CD1c-positive myeloid dendritic cell (primary cell): ENCODE measurements at regions not wholly inside any gene's neighbourhood (a gene's known extent, or its start where the extent isn't known, plus 50 kb on each side); places are given as distances from the start of the nearest gene placed in this dataset.

Experiments used
- DNase-seq: peaks from one replicate; pipeline ENCODE4 v3.0.0-alpha.2; 2016; ENCODE audit errors: extremely low spot score

DNA sequence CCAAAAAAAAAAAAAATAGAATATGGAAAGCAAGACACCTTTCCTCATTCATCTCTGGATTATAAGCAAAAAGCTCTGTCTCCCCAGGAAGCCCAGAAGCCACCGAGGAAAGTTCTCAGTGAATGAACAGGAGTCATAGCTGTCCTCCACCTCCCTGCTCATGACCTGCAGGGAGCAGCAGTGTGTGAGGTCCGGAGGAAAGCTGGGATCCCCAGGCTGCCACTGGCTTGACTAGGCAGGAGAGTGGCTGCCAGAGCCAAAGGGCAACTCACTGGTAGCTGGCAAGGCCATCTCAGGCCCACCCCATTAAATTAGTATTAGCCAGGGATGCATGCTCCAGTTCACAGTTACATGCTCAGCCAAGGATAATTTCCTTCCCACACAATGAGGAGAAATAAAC is 191.6 kb upstream of the STT3B start:
- no peak for DNase-seq

DNA sequence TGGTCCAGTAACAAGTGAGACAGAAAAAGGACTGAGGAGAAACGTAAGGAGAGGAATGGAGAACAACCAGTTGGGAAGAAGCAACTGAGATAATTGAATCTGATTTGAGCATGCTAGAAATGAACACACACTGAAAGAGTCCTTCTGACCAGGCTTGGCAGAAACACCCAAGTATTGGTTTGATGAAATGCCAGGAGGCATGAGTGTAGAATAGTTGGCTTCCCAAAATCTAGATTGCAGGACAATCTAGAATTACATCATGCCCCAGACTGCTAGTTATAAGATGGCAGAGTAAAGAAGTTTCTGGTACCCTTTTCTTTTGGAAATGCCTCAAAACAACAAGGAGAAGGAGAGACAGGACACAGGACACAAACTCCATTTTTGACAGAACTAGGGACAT is 189.7 kb upstream of the STT3B start:
- no peak for DNase-seq

DNA sequence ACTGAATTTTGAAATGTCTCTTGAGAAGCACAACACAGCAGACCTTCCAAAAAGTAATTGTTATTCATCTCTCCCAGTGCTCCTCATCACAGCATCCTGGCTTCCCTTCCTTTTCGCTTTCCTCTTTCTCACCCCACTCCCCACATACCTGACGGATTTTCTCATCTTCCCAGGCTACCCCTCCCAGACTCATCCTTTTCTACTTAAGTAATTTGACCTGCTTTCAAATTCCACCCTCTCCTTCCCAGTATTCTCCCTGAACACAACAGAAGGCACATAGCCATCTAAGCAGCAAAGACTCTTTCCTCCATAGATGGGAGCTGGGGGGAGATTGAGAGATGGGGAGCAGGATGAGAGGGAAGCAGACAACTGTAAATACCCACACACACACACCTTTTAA is 187.1 kb upstream of the STT3B start:
- no peak for DNase-seq

DNA sequence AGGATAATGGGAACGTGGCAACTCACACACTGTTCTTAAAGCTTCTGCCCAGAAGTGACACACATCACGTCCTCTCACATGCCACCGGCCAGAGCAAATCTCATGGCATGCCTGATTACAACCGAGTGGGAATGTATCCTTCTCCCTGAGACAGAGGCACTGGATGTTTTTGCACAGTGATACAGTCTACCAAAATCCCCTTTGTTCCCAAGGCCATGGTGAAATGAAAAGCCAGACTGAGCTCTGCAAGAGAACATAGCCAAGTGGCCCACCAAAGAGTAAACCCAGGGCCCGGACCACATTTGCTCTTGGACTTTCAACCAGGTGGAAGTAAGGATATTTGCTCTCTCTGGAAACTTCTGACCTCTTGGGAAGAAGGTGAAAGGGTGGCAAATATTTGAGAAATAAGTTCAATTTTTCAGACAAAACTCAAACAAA is 186.2 kb upstream of the STT3B start:
- no peak for DNase-seq

DNA sequence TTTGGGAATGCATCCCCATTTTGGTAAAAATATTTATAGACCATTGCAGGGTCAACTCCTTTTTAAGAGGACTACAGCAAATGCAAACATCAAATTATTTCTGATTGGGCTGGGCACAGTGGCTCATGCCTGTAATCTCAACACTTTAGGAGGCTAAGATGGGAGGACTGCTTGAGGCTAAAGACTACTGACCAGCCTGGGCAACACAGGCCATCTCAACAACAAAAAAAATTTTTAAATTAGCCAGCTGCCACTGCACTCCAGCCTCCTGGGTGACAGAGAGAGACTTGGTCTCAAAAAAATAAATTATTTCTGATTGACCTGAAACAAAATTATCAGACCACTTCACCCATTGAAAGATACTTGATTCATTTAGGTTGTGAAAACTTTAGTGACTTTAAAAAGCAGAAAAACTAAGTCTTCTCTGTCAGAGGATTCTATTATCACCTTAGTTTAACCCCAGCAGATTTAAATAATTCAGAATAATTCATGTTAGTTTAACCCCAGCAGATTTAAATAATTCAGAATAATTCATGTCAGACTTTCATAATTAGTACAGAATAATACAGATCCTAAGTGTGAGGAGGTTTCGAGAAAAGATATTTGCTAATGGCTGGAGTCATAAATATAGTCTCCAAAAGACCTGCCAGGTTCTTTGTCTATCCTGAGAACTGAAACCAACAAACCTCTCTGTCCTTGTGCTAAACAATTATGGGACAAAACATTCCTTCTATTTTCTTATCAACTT is 183.6 kb upstream of the STT3B start:
- no peak for DNase-seq

DNA sequence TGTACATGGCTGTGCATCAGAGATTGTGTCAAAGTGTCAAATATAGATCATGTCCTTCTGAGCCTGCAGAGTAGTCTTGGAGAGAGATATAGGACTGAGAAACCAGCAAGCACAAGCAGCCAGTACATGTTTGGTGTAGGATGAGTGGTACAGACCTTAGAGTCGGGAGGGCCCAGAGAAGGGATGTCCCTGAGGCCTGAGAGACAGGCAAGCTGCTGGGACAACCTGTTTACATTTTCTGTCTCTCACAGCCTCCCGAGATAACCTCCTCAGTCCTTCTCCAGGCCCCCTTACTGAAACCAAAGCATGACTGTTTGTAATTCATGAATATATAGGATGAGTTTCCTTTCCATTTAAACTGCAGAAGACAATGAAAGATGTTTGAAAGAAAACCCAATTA is 182.4 kb upstream of the STT3B start:
- DNase-seq: no peak

DNA sequence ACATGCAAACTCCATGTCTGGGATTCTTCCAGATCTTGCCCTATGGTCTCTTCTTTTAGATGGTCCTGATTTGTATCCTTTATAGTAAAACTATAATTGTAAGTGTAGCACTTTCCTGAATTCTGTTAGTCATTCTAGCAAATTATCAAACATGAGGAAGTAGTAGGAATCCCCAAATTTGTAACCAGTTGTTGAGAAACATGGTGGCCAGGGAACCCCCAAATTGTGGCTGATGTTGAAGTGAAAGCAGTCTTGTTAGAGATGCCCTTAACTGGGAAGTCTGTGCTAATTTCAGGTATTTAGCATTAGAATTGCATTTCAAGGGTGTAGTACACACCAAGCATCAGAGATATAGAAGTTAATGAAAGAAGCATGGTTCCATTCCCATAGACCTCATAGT is 180.4 kb upstream of the STT3B start:
- no peak for DNase-seq

DNA sequence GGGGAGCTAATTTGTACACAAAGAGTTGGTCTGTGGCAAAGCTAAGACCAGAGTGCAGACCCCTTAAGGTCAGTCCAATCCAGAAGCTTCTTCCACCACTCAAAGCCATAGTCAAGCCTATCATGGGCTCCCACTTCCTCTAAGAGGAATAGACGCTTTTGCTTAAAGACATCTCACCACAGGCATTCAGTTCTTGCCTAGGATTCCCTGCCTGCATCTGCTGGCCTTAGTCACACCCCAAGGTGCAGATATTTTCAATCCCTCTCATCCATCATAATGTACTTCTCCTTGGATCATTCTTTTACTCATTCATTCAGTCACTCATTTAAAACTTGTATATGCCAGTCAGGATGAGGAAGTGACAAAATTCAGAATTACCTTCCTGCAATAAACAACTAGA is 179.6 kb upstream of the STT3B start:
- no peak for DNase-seq

DNA sequence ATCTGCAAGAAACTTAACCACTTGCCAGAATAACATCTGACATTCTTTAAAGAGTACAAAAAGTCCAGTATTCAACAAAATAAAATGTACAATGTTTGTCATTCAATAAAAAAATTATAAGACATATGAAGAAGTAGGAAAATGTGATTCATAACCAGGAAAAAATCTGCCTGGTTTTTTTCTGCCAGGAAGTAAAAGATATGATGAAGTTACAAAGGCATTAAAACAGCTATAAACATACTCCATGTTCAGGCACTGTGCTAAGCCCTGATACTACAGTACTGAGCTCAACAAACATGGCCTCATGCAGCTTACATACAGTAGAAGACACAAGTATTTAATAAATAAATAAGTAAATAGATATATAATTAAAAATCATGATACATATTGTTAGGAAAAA is 178.4 kb upstream of the STT3B start:
- no peak for DNase-seq

DNA sequence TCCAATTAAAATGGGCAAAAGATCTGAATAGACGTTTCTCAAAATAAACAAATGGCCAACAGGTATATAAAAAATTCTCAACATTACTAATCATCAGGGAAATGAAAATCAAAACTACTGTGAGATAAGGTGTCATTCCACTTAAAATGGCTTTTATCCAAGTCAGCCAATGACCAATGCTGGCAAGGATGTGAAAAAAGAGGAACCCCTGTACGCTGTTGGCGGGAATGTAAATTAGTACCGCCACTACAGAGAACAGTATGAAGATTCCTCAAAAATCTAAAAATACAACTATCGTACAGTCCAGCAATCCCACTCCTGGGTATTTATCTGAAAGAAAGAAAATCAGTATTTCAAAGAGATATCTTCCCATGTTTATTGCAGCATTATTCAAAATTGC is 176.9 kb upstream of the STT3B start:
- DNase-seq: no peak

DNA sequence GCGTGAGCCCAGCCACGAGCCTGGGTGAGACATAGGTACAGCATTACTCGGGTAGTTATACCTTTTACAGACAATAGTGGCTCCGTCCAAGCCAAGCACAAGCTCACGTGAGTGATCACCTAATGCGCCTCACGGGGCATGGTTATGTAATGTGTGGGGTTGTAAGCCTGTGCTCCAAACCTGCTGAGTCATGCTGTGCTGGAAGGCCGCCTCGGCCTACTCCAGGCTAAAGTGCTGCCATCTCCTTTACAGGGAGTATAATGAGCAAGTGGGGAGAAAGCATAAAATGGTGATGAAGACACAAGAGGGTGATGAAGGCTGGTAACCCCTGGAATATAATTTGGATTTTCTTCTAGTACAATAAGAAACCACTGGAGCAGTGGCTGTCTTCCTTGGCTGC is 175.8 kb upstream of the STT3B start:
- no peak for DNase-seq

DNA sequence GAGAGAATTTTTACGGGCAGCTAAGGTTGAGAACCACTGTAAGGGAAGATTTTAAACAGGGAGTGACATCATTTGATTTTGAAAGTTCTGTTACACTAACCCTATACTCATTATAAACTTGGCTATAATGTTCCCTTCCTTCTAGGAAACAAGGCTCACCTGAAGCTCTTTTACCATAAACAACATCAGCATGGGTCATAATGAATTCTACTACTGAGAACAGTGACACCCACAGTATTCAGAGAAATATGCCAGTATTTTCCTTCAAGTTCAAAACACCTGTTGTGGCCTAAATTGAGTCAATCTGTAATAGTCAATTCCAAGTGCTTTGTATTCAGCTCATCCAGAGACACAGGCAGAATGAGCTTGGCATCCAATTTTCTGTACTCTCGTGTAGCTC is 175.3 kb upstream of the STT3B start:
- no peak for DNase-seq

DNA sequence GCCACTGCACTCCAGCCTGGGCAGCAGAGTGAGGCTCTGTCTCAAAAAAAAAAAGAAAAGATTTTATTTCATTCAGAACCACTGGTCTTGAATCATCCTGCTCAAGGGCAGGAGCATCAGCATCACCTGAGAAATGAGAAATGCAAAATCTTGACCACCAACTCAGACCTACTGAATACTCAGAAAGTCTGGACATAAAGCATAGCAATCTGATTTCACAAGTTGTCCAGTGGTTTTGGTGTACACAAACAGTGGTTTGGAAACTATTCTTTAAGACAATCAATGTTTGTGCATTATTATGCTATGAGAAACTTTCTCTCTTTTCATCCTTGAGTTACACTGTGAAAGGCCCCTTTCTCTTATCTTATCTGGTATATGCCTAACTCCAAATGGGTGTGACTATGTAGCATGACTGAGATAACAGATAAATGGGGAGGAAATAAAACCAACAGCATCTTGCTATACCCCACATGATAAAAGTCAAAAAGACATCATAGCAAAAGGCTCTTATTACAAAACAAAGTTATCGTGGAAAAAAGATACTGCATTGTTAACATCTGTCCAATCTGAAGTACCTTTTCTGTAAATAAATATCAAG is 174.2 kb upstream of the STT3B start:
- DNase-seq: no peak

DNA sequence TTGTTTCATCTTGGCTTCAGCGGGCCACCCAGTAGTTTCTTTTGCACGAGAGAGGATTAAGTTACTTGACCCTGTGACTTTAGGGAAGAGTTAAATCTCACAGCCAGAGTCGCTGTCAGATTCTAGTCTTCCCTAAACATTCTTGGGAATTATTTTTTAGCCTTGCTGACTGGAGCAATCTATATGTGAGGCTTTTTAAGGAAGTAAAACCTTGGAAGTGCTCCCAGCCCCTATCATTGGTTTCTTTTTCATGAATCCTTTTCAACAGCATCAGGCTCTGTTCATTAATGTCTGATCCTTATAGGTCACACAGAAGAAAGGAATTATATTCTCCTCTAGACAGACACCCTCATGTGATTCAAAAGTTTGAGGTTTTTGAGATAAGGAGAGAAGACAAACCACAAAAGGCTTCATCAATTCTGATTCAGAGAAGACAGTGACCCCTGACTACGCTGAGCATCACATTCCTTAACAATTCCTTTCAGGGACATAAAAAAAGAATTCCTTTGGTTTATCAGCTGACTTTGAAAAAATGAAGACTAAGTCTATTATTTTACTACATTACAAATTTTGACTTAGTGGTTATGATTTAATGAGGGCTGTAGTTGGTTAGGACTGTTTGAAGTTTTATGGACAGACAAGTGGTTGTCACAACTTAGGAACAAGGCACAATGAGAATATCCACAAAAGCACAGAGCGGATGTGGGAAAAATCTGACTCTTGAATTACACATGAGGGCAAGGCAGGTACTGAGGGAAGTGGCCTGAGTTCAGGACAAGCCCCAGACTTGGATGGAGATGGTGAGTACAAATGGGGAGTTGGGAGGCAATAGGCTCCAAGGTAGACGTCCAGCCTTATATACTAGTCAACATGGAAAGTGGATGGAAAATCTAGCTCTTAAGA is 171.1 kb upstream of the STT3B start:
- no peak for DNase-seq

DNA sequence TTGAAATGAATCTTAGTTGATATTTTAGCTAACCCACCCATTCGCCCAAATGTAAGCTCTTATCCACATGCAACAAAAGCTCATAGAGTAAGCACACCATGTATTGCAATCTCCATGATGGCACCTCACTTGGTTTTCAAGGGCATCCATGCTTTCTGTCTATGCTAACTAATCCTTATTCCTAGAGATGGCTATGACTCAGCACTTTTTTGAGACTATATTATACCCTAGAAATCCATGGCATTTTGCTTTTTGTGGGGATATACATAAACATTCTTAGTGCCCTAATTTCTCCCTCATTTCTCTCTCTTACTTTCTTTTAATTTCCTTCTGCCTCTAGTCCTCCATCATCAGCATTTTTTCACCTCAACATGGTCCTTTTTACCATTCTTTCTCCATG is 168.5 kb upstream of the STT3B start:
- DNase-seq: no peak

DNA sequence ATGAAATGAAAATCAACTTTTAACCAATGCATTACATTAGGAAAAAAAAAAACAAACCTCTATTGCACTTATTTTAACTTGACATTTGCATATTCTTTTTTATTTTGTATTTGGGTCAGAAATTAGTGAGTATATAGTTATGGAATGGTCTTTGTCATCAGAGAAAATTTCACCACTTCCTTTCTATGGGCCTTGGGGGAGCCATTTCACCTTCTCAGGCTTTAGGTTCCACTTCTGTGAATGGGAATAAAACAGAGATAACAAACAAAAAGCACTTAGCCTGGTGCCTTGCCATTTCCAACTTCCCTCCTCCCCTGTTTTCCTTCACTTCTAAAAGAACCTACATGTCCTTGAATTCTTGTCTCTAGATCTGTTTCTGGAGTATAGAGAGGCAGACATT is 168.0 kb upstream of the STT3B start:
- DNase-seq: no peak

DNA sequence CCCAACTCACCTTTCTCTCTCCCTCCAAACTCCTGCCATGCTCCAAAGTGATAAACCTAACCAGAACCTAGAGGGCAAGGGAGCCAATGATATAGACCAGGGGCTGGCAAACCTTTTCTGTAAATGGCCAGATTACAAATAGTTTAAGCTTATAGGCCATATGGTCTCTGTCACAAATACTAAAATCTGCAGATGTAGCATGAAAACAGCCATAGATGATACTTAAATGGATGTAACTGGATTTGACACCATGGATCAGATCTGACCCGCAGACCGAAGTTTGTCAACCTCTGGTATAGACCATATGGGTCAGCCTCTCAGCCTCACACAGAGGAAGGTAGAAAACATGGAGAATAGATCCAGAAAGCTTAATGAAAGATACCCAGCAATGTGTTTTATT is 165.2 kb upstream of the STT3B start:
- no peak for DNase-seq

DNA sequence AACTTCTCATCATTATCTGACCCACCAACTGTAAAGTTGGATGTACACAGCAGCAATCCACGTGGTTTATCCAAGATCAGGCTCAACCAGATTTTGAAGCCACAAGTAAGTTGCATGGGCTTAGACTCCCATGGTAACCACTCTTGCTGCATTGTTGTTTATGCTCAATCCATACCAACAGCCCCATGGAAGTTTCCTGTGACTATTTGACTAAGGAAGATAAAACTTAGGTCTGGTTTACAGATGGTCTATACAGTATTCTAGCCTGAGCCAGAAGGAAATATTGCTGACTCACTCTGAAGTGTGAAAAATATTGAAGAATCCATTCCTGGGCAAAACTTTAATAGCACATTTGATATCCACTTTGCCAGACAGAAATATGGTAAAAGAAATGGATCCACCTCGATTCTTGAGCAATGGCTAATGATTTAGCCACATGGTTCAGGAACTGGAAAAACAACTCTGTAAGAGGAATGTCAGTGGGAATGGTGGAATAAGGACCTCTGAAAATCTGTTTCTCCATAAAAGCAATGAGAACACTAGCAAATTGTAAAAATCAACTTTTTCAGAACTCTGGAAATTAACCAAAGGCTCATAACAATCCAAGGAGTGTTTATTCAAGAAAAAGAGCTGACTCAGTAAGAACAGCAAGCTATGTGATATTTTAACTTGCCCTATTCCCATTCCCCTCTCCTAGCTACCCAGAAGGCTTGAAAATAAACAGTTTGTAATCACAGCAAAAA is 162.9 kb upstream of the STT3B start:
- no peak for DNase-seq

DNA sequence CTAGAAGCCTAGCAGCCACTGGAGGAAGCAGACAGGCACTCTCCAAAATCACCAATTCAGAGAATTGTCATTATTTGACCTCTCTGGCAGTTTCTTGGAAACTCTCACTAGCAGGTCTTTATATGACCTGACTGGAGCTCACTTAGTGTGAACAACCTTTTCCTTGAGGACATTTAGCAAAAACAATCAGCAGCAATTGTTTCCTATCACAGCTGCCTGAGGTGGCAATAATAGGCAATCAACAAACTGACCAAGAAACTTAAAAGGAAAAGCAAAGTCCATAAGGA is 162.4 kb upstream of the STT3B start:
- DNase-seq: no peak

DNA sequence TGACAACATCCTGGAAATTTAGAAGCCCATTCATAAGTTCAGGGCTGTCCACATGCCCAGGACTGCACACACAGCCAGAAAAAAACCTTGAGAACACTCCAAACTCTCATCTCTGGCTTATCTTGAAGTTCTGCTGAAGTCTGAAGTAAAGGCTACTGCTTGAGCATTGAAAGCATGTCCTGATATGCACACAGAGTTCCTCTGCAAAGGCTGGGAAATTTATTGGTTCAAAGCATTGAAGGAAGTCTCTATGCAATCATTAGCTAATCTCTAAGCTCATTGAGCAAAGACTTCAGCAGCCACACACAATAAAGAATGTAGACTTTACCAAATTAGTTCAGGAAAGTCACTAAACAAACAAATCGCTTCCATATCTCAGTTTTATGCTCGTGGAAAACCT is 162.0 kb upstream of the STT3B start:
- DNase-seq: no peak

DNA sequence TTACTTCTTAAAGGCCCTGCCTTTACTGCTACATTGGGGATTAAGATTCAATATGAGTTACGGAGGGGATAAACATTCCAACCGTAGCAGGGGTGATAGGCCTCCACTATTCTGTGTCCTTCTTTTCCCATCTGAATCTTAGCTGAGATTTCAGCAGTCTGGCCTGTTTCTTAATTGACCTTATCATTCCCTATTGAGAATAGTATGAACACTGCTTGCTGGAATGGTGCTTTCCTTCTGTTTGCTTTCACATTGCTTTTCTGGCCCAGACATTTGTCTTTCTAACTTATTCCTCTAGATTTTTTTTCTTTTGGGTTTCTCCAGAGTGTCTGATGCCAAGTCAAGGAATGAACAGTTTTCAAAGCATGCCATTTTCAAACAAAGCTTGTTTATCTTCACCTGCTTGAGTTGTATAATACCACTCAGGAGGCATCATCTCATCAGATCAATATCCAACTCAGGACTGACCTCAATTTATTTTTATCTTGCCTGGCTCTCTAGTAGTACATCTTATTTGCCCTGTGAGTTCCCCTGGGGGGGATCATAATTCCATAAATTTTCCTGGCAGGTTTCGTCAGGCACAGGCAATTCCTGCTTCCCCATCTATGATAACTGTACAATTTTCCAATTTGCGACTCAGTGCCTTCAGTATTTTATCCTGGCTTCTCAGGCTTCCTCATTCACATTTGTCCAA is 161.1 kb upstream of the STT3B start:
- DNase-seq: no peak

DNA sequence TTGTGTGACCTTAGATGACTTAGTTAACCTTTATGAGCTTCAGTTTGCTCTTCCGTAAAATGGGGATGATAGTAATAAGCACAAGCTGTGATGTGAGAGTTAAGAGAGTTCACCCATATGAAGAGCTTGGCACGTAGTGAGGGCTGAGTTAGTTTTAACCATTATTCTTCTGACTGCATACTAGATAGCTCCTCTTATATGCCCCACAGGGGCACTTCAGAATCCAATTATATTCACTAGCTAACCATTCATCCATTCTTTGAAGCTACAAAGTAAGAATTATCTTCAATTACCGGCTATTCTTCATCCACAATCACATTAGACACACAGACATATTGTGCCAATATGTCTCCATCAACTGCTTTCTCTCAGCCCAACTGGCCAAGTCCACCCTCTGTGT is 159.0 kb upstream of the STT3B start:
- DNase-seq: no peak
